GM18519 (cell line): ENCODE measurements at regions not wholly inside any gene's neighbourhood (a gene's known extent, or its start where the extent isn't known, plus 50 kb on each side); places are given as distances from the start of the nearest gene placed in this dataset.

Experiments
- ATAC-seq: cut with Tn5 transposase; IDR thresholded peaks from one replicate; pipeline ENCODE4 v1.9.1; 2021; ENCODE audit warnings: mild to moderate bottlenecking, moderate library complexity; ENCODE audit not compliant: unreplicated experiment, low FRiP score

DNA sequence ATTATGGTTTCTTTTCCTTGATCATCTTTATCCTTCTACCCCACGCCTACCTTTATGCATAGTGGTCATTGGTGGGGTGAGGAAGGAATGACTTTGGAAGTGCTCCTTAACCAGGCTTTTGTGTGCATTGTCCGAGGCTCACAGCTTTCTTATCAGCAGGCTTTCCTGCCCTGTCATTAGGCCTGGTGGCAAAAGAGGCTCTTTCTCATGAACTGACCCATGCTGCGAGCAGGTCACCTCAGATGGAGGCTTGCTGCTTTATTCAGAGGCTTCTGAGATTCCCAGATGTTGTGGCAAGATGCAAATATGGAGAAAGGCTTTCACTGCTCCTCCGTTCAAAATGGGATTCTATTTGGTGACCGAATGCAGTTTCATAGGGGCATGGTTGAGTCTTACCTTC lies 57.4 kb upstream of the DMRTA1 start:
- no peak for ATAC-seq

DNA sequence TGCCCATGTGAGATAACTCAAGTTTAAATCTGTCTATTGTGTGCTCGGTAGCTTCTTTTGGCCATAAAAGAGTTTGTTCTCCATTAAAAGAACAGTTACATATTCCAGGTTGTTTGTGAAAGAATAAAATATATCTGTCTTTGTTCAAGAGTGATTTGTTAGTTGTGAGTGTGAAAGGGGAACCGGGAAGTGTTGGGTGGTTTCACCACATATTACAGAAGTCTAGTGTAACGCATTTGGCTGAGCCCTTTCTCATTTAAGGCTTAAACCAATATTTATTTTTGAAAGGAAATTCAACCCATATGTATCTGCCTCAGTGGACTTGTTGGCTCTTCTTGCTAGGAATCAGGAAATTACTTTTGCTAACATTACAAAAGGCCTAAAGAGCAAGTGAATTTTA lies 54.1 kb upstream of the DMRTA1 start:
- no peak for ATAC-seq

DNA sequence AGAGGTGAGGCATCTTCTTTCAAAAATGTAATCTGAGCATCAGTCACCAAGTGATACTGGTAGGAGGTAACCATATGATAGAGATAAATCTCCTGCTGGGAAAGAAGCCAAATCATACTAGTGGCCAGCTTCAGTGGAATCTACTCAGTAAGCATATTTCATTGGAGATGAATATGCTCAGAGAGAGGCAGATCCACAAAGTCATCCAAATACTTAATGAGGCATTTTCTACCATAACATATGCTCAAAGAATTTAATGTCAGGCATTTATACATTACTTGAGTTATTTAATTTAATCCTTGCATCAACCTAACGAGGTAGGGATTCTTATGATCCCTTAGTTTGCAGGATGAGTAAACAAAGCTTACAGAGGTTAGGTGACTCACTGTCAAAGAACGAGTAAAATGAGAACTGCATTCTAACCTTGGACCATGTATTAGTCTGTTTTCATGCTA lies 50.9 kb upstream of the DMRTA1 start:
- no peak for ATAC-seq
